Ramos (cell line): ENCODE measurements at regions not wholly inside any gene's neighbourhood (a gene's known extent, or its start where the extent isn't known, plus 50 kb on each side); places are given as distances from the start of the nearest gene placed in this dataset.

Experiments
- in situ Hi-C: fragments of 300-500 bp; cut with MboI; formaldehyde crosslinking; loops from one replicate; pipeline ENCODE4 v1.14.3; 2022; ENCODE audit warnings: low sequenced_read_pairs; ENCODE audit not compliant: unreplicated experiment

DNA sequence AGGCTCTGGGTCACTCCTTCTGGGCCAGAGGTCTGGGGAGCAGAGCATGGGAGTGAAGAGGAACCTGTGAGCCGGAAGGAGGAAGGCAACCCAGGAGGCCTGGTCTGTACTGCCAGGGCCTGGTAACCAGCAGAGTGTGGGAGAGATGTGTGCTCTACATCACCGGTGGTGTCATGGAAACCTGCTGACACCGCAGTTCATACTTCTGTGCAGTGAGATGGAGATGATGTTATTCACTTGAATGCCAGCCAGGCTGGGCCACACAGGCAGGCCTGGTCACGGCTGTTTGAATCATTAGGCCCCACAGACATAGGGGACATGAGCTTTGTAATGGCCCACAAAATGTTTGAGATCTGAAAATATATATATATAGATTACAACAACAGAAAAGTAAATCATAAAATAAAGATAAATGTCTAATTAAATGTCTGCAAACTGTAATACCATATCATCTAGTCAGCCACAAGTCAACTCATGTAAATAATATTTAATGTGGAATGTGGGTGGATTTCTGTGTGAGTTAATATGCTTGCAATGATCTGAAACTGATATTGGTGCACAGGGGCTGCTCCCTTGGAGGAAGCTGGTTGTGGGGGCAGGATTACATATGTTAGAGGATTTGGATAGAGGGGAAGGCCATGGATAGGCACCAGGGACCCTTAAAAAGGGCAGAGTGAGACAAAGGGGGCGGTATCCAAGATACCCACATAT, 108.5 kb upstream of the PFN2 start:
- in situ Hi-C loops, result no loop called here

- in situ Hi-C loops, result no loop called here
Measured at GRCh38 chr3:150077581-150078247, 107.0 kb upstream of the PFN2 start.

DNA sequence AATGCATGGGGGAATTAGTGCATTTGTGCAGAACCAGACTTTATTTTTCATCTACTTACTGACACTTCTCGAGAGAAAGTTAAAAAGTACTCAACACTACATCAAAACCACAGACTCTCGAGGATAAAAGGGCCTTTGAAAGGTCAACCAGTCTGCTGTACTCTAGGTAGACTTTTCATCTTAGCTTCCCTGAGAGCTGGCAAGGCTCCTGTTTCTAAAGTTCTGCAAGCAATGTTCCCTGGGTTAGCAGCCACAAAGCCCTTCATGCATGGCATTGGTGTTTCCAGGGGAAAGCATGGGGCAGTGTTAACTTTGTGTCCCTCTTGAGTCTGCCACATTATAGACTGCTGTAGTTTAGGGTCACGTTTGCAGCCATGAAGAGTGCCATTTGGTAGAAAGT, 106.4 kb upstream of the PFN2 start:
- in situ Hi-C loops, result no loop called here

- in situ Hi-C loops, result no loop called here
Measured at GRCh38 chr3:150076443-150076842, 105.7 kb upstream of the PFN2 start.

GRCh38 chr3:150075417-150075865, 104.7 kb upstream of the PFN2 start:
- in situ Hi-C loops, result no loop called here

GRCh38 chr3:150074697-150075416, 104.2 kb upstream of the PFN2 start:
- in situ Hi-C loops, result no loop called here

DNA sequence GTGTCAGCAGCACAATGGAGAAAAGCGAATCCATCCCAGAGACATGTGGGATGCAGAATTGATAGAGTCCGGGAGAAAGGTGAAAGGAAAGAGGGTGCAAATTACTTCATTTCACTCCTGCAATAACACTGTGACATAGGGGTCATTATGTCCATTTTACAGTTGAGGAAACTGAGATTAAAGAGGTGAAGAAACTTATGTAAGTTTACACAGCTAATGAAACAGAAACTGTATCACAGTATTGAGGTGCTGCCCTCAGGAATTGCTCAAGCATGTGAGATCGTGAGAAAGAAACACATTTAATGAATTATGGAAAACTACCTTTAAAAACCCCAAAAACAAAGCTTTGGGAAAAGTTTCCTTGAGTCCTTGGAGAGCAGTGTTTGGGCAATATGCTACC, 103.6 kb upstream of the PFN2 start:
- in situ Hi-C loops, result no loop called here

DNA sequence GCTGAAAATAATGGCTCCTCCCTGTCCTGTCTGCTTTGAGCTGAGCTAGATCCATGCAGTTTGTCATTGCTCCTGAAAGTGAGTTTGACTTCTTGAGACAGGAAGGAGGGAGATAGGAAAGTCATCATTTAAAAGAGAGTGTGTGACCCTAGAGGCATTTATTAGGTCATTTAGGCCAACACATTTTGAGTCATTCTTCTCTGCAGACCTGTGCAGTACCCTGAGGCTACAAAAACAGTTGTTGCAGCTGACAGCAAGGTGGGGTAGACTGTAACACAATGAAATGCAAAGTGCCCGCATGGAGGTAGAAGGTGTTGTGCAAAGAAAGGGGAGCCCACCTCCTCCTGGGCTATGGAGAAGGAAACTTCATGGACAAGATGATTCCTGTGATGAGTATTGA, 102.8 kb upstream of the PFN2 start:
- in situ Hi-C loops, result no loop called here

GRCh38 chr3:150073031-150073430, 102.3 kb upstream of the PFN2 start:
- in situ Hi-C loops, result no loop called here

GRCh38 chr3:150072576-150072975, 101.9 kb upstream of the PFN2 start:
- in situ Hi-C loops, result no loop called here

- in situ Hi-C loops, result no loop called here
Measured at GRCh38 chr3:150070271-150070670, 99.6 kb upstream of the PFN2 start.

- in situ Hi-C loops, result no loop called here
Measured at GRCh38 chr3:150069633-150070032, 98.9 kb upstream of the PFN2 start.

DNA sequence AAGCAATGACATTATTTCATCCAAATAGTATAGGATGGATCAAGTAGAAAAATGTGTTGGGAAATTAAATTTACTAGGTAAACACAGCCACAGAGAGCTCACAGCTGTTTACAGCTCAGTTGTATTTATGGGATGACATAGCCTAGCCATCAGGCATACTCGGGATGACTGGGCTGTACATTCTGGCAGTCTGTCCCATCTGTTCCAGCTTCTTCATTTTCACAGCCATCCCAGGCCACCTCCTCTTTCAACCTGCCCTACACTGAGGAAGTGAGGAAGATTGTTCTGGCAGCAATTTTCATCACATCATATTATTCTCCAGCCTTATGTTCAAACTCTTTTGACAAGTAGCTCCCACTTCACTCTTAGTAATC, 98.4 kb upstream of the PFN2 start:
- in situ Hi-C loops, result no loop called here

DNA sequence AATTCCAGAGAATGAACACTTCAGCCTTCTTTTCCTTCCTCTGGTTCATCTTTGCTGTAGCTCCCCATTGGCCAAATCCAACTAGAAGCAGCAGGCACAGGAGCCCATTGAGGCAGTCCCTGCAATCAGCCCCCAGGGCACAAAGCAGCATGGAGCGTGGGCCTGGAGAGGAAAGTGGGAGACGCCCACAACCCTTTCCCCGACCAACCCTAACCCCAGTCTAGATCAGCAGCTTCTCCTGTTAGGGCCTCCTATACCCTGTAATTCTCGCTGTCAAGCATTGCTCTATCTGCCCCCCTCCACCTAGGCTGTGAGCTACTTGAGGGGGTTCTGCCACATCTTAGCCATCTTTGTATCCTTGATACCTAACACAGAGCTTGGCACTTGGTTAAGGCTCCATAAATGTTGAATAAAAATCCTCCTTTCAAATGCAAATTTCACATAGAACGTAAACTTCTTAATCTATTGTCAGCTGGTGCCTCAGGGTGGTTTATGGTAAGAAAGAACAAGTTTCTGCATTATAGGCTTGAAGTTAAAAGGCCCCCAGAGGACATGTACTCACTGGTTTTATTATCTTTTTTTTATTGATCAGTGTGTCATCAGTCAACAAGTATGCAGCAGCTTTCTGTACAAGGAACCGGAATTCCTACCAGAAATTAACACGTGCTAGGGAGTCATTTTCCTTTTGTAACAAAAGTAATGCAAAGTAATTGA, 97.9 kb upstream of the PFN2 start:
- in situ Hi-C loops, result no loop called here

DNA sequence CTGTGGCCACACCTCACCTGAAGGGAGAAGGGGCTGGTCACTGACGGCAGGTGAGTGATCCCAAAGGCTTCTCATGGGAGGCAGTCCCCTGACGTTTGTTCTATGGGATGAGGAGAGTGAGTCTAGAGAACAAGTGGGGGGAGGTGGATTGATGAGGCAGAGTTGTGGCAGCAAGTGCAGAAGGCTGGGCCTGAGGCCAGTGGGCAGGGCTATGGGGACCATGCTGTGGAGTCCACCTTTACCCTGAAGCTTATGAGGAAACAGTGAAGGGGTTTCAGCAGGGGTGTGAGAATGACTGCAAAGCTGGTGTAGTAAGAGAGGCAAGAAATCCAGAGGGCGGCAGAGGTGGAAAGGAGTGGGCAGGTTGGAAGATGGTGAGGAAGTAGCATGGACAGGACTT, 96.9 kb upstream of the PFN2 start:
- in situ Hi-C loops, result no loop called here

DNA sequence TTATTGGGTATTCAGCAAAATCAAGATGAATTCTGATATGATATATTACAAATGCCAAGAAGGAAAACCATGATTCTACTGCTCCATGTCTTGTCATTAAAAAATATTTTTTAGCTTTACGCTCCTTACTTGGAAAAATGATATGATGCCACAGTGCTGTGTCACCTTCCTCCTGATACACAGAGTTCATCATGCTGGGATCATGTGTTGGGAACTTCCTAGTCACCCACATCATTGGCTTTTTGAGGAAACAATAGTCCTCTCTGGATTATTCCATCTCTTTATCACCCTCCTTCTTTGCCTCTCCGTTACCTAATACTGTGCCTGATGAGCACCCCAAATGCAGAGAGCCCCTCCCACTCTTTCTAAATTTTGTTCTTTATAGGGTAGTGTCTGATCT, 94.3 kb upstream of the PFN2 start:
- in situ Hi-C loops, result no loop called here

GRCh38 chr3:150063237-150063636, 92.5 kb upstream of the PFN2 start:
- in situ Hi-C loops, result no loop called here

DNA sequence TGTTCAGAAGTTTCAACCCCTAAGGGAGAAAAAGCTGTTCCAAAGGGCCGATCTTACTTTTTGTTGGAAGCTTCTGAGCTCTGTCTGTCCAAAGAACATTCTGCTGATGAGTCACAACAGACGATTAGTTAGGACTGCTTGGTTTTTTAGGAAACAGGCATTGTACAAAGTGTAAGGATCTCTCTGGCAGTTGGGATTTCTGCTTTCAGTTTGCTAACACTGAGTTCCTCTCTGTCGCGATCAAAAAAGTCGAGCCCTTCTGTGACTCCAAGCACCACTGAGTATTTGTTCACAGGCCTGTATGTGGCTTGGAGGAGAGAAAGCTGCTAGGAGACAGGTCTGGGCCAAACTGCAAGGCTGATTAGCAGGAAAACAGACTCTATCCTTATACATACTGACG, 91.8 kb upstream of the PFN2 start:
- in situ Hi-C loops, result no loop called here

DNA sequence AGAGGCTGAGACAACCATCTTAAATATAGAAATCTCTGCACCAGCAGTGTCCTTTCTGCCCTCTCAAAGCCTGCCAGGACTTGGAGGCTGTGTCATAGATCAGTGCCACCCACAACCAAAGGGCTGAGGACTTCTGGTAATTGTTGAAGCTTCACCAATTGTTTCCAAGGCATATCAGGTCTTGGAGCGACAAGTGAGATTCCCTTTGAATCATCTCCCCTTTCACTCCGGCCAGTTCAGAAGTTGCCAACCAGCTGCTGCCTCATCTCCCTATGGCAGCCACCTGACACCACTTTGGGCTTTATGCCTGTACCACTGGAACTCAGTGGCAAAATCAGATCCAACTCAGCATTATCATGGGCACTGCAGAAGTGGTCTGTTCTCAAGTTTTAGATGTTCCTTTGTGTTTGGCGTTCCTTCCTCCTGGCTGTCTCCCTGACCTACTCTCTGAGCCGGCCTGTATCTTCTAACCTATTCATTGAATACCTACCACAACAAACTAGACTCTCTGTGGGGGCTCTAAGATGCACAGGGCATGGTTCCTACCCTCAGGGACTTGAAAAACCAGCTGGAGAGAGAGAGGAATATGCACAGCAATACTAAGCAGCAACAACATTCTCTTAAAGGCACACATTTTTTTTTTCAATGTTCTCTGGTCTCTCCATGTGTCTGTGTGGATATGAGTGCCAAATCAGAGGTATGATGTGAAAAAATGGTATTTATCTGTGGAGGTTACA, 90.8 kb upstream of the PFN2 start:
- in situ Hi-C loops, result no loop called here

- in situ Hi-C loops, result no loop called here
Measured at GRCh38 chr3:150059729-150060128, 89.0 kb upstream of the PFN2 start.
